ENCODE measurements at regions not wholly inside any gene's neighbourhood (a gene's known extent, or its start where the extent isn't known, plus 50 kb on each side); places are given as distances from the start of the nearest gene placed in this dataset.
"Not testable (repeated sequence)": the region's sequence is repeated elsewhere in the genome, so short reads cannot be mapped to it uniquely, and the experiment has no call there.

DNA sequence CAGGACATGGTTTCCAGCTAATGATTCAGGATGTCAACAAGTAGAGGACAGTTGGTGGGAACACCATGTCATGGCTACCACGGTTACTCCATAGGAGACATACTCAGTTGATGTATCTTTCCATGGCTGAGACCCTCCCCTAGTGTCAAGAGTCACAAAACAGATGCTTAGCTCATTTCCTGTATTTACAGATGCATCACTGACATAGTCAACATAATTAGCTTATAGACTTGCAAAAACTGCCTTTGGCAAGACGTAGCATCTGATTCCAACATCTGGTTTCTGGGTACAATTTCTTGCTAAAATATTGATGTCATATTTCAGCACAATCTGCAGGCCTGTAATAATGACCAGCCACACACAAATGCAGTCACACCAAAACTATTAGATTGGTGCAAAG, 550.3 kb downstream of the FAM181B start:
- no peak overlapping the region for H3K27ac ChIP-seq (ENCODE audit: low read depth, low read length, poor library complexity, severe bottlenecking)
- no peaks in the 10 kb centered on the region for H3F3A ChIP-seq (ENCODE audit: insufficient read depth, low read length)
- H3K36me3 ChIP-seq (ENCODE audit: insufficient read depth, low read length): no peaks in the 10 kb centered on the region
- no peak overlapping the region for H3K9ac ChIP-seq (ENCODE audit: low read length)
- H3K9me3 ChIP-seq (ENCODE audit: low read length): no peaks in the 10 kb centered on the region
- no peak for TF ChIP-seq EZH2 (IDR thresholded peaks at IDR 0.05; ENCODE audit: borderline replicate concordance, low read length)
- TF ChIP-seq, protein P1, sequence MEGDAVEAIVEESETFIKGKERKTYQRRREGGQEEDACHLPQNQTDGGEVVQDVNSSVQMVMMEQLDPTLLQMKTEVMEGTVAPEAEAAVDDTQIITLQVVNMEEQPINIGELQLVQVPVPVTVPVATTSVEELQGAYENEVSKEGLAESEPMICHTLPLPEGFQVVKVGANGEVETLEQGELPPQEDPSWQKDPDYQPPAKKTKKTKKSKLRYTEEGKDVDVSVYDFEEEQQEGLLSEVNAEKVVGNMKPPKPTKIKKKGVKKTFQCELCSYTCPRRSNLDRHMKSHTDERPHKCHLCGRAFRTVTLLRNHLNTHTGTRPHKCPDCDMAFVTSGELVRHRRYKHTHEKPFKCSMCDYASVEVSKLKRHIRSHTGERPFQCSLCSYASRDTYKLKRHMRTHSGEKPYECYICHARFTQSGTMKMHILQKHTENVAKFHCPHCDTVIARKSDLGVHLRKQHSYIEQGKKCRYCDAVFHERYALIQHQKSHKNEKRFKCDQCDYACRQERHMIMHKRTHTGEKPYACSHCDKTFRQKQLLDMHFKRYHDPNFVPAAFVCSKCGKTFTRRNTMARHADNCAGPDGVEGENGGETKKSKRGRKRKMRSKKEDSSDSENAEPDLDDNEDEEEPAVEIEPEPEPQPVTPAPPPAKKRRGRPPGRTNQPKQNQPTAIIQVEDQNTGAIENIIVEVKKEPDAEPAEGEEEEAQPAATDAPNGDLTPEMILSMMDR (IDR thresholded peaks at IDR 0.05; ENCODE audit: low read length): no peak
- no peak overlapping the region for H3K4me3 ChIP-seq (ENCODE audit: low read depth, low read length, poor library complexity, severe bottlenecking)
- H3K9me2 ChIP-seq (ENCODE audit: low read depth, low read length): no peaks in the 10 kb centered on the region
- H3K79me2 ChIP-seq (ENCODE audit: insufficient read depth, low read length): no peaks in the 10 kb centered on the region
- no peak overlapping the region for H3K4me2 ChIP-seq (ENCODE audit: low read length)
- H4K20me1 ChIP-seq (ENCODE audit: insufficient read depth, low read length): no peaks in the 10 kb centered on the region
- H3K4me1 ChIP-seq (ENCODE audit: insufficient read depth, low read length, severe bottlenecking): no peaks in the 10 kb centered on the region
- no peaks in the 10 kb centered on the region for H3K27me3 ChIP-seq (ENCODE audit: insufficient read depth, low read length)
- H2AFZ ChIP-seq (ENCODE audit: low read length): no peak overlapping the region

DNA sequence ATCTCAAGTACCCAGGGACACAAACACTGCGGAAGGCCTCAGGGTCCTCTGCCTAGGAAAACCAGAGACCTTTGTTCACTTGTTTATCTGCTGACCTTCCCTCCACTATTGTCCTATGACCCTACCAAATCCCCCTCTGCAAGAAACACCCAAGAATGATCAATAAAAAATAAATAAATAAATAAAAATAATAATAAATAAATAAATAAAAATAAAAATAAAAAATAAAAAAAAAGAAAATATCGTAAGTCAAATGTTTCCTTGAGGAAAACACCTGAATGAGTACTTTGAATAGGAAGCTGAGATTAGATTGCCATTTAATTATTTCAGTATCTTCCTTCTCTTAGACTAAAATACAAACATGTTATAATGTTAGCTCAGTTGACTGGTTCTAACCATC, 551.0 kb downstream of the FAM181B start:
- H3K36me3 ChIP-seq (ENCODE audit: insufficient read depth, low read length); H3K4me3 ChIP-seq (ENCODE audit: low read depth, low read length, poor library complexity, severe bottlenecking); H3K27me3 ChIP-seq (ENCODE audit: insufficient read depth, low read length); H4K20me1 ChIP-seq (ENCODE audit: insufficient read depth, low read length); H3K9me3 ChIP-seq (ENCODE audit: low read length); H3K9ac ChIP-seq (ENCODE audit: low read length); H3K9me2 ChIP-seq (ENCODE audit: low read depth, low read length); H3K79me2 ChIP-seq (ENCODE audit: insufficient read depth, low read length); H3K4me1 ChIP-seq (ENCODE audit: insufficient read depth, low read length, severe bottlenecking); H3F3A ChIP-seq (ENCODE audit: insufficient read depth, low read length); H2AFZ ChIP-seq (ENCODE audit: low read length); H3K27ac ChIP-seq (ENCODE audit: low read depth, low read length, poor library complexity, severe bottlenecking); H3K4me2 ChIP-seq (ENCODE audit: low read length): not testable (repeated sequence)

DNA sequence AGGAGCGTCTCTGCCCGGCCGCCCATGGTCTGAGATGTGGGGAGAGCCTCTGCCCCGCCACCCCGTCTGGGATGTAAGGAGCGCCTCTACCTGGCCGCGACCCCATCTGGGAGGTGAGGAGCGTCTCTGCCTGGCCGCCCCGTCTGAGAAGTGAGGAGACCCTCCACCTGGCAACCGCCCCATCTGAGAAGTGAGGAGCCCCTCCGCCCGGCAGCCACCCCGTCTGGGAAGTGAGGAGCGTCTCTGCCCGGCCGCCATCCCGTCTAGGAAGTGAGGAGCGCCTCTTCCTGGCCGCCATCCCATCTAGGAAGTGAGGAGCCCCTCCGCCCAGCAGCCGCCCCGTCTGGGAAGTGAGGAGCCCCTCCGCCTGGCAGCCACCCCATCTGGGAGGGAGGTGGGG, 551.9 kb downstream of the FAM181B start:
- not testable (repeated sequence) for H3K9me2 ChIP-seq (ENCODE audit: low read depth, low read length); H3K9ac ChIP-seq (ENCODE audit: low read length); H3K27ac ChIP-seq (ENCODE audit: low read depth, low read length, poor library complexity, severe bottlenecking); H3K9me3 ChIP-seq (ENCODE audit: low read length); H3K27me3 ChIP-seq (ENCODE audit: insufficient read depth, low read length); H3K36me3 ChIP-seq (ENCODE audit: insufficient read depth, low read length); H3K4me1 ChIP-seq (ENCODE audit: insufficient read depth, low read length, severe bottlenecking); H3K79me2 ChIP-seq (ENCODE audit: insufficient read depth, low read length); H3F3A ChIP-seq (ENCODE audit: insufficient read depth, low read length); H2AFZ ChIP-seq (ENCODE audit: low read length); H3K4me3 ChIP-seq (ENCODE audit: low read depth, low read length, poor library complexity, severe bottlenecking); H4K20me1 ChIP-seq (ENCODE audit: insufficient read depth, low read length); H3K4me2 ChIP-seq (ENCODE audit: low read length)

DNA sequence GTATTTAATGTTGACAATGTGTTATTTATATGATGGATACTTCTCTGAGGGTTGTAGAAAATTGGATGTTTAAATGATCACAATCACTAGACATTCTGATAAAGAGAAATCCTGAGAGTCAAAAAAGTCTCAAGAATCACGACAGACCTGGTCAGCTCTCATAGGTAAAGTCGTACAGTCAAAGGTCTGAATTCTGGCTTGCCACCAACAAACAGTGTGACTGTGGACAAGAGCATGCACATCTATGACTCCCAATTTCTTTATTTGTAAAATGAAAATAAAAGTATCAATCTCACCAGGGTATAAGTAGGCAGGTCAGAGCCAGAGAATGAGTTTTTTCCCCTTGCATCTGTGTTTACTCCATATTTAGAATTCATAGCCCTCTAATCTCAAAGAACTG, 556.7 kb downstream of the FAM181B start:
- H3K9me2 ChIP-seq (ENCODE audit: low read depth, low read length): no peaks in the 10 kb centered on the region
- H3K27ac ChIP-seq (ENCODE audit: low read depth, low read length, poor library complexity, severe bottlenecking): no peak overlapping the region
- no peaks in the 10 kb centered on the region for H3K79me2 ChIP-seq (ENCODE audit: insufficient read depth, low read length)
- H4K20me1 ChIP-seq (ENCODE audit: insufficient read depth, low read length): no peaks in the 10 kb centered on the region
- H3K4me1 ChIP-seq (ENCODE audit: insufficient read depth, low read length, severe bottlenecking): no peaks in the 10 kb centered on the region
- no peaks in the 10 kb centered on the region for H3K27me3 ChIP-seq (ENCODE audit: insufficient read depth, low read length)
- H3K36me3 ChIP-seq (ENCODE audit: insufficient read depth, low read length): no peaks in the 10 kb centered on the region
- no peak overlapping the region for H3K9ac ChIP-seq (ENCODE audit: low read length)
- no peak overlapping the region for H3K4me3 ChIP-seq (ENCODE audit: low read depth, low read length, poor library complexity, severe bottlenecking)
- H2AFZ ChIP-seq (ENCODE audit: low read length): no peak overlapping the region
- H3K9me3 ChIP-seq (ENCODE audit: low read length): no peaks in the 10 kb centered on the region
- no peak overlapping the region for H3K4me2 ChIP-seq (ENCODE audit: low read length)
- no peaks in the 10 kb centered on the region for H3F3A ChIP-seq (ENCODE audit: insufficient read depth, low read length)
- TF ChIP-seq, protein P1 (IDR thresholded peaks at IDR 0.05; ENCODE audit: low read length): no peak
- no peak for TF ChIP-seq EZH2 (IDR thresholded peaks at IDR 0.05; ENCODE audit: borderline replicate concordance, low read length)

Data from OCI-LY1 (cell line).